SKM-1 treated with dmso at 0.1 percent for 144 hours (cell line): ENCODE measurements at regions not wholly inside any gene's neighbourhood (a gene's known extent, or its start where the extent isn't known, plus 50 kb on each side); places are given as distances from the start of the nearest gene placed in this dataset.

Experiments
- DNase-seq: peaks from one replicate; lab custom pipeline; 2025; ENCODE audit not compliant: unreplicated experiment; lab: John Stamatoyannopoulos, UW

DNA sequence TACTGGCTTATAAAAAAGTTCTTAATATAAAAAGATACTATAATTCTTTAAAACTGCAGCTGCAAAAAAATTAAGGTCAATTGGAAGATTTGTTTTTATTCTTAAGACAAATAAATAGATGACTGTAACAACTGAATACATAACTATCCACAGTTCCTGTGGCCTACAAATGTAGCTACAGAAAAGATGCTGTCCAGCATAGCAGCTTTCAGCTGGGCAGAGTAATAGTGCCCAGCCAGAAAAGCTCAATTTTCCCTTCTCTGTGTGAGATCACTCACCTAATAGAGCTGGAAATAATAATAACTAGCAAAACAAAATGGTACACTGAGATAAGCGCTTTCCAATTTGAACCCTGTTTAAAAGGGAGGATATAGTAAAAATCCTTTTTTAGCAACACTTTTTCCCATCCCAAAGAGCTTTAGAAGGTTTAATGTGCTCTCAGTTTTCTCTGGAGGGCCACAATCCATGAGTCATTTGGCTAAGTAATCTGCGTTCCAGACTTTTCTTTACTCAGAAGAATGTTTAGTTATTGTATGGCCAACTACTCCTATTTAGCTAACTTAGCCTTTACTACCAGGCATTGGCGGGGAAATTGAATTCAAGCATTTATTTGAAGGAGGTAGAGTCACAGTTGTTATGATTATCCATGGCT, 158.1 kb upstream of the SLC39A10 start:
- DNase-seq: no peak

GRCh38 chr2:195498176-195498575, 158.8 kb upstream of the SLC39A10 start:
- DNase-seq: no peak

- no peak for DNase-seq
Observed at GRCh38 chr2:195496991-195497390, 160.0 kb upstream of the SLC39A10 start.

DNA sequence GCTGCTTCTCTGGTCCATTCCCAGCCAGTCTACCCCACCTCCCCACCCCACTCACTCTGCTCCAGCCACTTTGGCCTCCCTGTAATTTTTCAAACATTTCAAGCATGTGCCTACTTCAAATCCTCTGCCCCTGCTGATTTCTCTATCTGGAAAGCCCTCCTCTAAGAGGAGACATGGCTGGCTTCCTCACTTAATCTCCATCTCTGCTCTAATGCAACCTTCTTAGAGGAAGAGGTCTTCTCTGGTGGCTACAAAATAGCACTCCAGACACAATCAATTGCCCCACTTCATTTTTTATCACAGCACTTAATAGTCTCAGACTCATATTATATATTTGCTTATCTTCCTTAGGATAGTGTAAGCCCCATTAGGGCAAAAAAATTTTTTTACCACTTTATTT, 161.1 kb upstream of the SLC39A10 start:
- no peak for DNase-seq

DNA sequence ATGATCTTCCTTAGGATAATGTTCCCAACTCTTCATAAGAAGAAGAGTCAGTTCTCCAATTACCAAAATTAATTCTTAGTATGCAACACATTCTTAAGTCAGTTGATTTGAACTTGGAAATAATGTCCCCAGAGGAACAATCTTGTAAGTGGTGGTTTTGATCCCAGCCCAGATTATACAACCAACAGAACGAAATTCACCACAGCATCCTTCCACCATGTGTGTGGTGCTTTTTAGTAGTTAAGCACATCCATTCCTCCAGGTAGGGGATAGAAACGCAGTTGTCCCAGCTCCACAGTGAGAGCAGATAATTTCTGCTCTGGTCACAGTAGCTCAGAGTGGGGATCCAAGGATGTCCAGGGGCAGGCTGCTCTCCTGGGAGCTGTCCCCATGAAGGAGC, 161.7 kb upstream of the SLC39A10 start:
- no peak for DNase-seq

DNA sequence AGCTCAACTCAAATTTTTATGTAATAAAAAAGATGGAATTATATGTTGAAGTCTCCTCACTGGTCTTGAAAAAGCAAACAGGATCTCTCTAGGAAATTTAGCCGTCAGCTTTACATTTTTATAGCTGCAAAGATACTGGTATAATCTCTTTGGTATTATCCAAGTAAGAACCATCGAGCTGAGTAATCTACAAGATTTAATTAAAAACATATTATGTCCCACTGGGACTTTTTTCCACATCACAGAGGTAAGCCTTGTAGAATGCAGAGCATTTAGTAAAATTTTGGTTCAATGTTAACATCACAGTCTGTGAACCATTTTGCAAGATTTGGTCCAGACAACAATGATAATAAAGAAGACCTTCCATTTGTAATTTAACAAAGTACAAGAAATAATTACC, 162.6 kb upstream of the SLC39A10 start:
- DNase-seq: no peak

DNA sequence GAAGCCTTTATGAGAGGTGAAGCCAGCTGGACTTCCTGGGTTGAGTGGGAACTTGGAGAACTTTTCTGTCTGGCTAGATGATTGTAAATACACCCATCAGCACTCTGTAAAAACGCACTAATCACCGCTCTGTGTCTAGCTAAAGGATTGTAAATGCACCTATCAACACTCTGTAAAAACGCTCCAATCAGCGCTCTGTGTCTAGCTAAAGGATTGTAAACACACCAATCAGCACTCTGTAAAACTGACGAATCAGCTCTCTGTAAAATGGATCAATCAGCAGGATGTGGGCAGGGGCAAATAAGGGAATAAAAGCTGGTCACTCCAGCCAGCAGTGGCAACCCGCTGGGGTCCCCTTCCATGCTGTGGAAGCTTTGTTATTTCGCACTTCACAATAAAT, 163.6 kb upstream of the SLC39A10 start:
- no peak for DNase-seq

- DNase-seq: no peak
Observed at GRCh38 chr2:195490319-195490718, 166.7 kb upstream of the SLC39A10 start.

- no peak for DNase-seq
Observed at GRCh38 chr2:195489101-195489500, 167.9 kb upstream of the SLC39A10 start.

DNA sequence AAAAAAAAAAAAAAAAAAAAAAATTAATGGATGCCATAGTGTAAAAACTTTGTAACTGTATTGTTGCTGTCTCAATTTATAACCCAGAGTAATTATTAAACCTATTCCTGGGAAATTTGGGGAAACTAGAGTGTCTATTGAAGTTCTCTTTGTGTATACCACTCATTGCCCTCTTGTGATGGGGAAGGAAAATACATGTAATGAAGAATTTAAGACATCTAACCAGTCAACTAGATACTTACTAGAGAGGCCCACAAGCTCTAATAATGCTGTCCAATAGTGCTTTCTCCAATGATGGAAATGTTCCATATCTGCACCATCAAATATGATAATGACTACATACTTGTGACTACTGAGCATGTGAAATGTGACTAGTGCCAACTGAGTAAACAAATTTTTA, 168.5 kb upstream of the SLC39A10 start:
- no peak for DNase-seq

DNA sequence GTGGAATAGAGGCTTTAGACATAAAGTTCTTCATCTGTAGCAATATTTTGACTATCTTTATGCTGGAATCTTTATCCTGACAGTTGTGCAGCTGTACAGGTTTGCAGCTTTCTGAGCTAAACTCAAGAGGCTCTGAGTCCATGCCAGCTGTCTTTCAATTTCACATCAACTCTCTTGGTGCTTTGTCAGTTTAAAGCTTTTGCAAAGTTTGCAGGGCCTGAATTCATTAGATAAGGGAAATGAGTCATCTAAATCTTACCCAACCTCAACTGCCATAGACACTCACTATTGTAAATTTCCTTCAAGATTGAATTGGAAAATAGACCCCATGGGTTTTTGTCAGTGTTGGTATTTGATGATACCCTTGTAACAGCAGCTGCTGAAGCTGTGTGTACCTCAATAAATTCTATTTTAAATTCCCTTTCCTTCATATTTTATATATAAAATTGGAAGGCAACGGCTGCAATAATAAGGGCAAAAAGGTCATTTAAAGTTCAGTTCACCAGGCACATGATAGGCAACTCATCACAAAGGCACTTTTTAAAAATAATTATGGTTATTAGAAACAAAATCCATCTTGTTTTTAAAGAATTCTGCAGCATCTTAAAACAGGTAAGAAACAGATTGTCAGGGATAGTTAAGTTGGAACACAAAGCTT, 169.9 kb upstream of the SLC39A10 start:
- peak; percentile 69 for DNase-seq

GRCh38 chr2:195486520-195486919, 170.5 kb upstream of the SLC39A10 start:
- no peak for DNase-seq

DNA sequence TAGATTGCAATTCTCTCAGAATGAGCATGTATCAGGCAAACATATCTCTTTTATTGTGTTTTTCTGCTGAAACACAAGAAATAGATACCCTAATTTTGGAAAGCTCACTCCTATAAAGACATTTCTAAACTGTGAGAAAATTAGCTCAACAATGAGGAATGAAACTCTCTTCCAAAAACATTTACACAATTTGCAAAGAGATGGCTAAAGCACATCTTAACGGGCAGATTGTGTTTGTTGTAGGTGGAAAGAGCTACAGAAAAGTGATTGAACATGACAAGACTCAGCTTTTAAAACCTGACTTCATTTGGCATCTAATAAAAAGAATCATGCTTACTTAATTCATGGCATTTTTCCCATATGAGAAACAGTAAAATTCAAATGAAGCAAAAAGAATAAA, 175.0 kb upstream of the SLC39A10 start:
- DNase-seq: no peak

DNA sequence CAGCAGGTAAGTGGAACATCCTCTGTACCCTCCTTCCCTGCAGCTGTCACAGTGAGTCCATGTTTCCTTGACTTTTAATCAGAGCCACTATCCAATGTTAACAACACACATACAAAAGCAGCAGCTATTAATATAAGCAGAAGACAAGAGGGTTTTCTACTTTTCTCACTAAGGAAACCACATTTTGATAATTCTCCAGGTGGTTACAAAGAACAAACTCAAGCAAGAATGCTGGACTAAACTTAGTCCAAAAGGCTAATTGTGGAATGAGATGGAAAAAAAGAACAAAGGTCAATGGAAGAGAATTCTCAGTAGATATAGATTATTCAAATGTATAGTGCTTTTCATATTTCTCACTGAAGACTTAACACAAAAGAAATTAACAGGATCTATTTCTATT, 176.9 kb upstream of the SLC39A10 start:
- no peak for DNase-seq

DNA sequence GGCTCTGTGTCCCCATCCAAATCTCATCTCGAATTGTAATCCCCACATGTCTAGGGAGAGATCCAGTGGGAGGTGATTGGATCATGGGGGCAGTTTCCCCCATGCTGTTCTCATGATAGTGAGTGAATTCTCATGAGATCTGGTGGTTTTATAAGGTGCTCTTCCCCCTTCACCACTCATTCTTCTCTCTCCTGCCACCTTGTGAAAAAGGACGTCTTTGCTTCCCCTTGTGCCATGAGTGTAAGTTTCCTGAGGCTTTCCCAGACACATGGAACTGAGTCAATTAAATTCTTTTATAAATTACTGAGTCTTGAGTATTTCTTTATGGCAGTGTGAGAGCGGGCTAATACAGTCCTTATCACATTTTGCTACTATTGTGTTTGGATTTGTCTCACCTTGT, 177.6 kb upstream of the SLC39A10 start:
- no peak for DNase-seq

DNA sequence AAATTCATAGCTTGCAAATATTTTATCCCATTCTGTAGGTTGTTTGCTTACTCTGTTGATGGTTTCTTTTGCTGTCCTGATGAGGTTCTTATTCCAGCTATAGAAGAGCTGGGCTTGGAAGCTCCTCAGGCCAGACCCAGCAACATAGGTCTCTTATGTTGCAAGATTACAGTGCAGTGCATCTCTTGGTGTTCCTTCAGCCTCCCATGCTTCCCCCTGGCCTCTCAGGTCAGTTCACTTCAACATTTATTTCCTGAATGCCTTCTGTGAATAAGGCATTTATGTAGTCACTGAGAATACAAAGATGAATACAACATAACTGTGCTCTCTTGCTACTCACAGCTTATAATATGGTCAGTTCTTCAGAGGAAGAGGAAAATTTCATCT, 179.0 kb upstream of the SLC39A10 start:
- DNase-seq: no peak

DNA sequence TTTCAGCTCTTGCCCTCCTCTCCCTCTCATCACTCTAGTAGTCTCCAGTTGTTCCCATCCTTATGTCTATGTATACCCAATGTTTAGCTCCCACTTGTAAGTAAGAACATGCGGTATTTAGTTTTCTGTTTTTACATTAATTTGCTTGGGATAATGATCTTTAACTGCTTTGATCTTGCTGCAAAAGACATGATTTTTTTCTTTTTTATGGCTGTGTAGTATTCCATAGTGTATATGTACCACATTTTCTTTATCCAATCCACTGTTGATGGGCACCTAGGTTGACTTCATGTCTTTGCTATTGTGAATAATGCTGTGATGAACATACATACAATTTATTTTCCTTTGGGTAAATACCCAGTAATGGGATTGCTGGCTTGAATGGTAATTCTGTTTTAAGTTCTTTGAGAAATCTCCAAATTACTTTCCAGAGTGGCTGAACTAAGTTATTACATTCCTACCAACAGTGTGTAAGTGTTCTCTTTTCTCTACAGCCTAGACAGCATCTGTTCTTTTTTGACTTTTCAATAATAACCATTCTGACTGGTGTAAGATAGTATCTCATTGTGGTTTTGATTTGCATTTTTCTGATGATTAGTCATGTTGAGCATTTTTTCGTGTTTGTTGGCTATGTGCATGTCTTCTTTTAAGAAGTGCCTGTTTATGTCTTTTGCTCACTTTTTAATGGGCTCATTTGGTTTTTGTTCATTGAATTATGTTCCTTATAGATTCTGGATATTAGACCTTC, 179.6 kb upstream of the SLC39A10 start:
- DNase-seq: no peak

- no peak for DNase-seq
Observed at GRCh38 chr2:195475336-195475735, 181.7 kb upstream of the SLC39A10 start.

- no peak for DNase-seq
Observed at GRCh38 chr2:195473862-195474261, 183.2 kb upstream of the SLC39A10 start.

- no peak for DNase-seq
Observed at GRCh38 chr2:195472501-195473234, 184.4 kb upstream of the SLC39A10 start.

DNA sequence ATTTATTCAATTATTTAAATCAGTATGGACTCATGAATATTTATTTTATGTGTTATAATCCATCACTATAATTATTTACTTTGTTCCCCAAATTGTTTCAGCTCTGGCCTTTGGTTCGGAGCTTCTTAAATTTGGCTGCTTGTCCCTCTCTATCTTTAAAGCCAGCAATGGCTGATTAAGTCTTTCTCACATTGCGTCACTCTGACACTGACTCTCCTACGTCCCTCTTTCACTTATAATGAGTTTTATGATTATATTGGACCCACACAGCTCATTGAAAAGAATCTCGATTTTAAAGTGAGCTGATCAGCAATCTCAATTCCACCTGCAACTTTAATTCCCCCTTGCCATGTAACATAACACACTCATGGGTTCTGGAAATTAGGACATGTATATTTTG, 185.2 kb upstream of the SLC39A10 start:
- DNase-seq: no peak

DNA sequence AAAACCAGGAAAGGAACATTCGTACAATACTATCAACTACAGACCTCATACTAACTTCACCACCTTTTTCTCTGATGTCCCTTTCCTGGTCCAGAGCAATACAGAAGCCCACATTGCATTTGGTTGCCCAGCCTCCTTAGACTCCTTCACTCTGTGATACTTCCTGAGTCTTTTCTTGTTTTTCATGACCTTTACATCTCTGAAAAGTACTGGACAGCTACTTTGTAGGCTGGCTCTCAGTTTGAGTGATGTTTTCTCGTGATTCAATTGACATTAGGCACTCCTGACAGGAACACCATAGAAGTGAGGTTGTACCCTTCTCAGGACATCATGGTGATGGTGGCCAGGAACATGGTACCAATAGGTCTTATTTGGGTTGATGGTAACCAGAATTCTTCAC, 185.9 kb upstream of the SLC39A10 start:
- DNase-seq: no peak
